ENCODE measurements at regions not wholly inside any gene's neighbourhood (a gene's known extent, or its start where the extent isn't known, plus 50 kb on each side); places are given as distances from the start of the nearest gene placed in this dataset.

- Histone ChIP-seq H3K4me1 (ENCODE audit: control insufficient read depth, low read length) (peaks cover 16% of the 10 kb centered on the region), H3K4me3 (ENCODE audit: low read length) (no peak overlapping the region), H3K4me2 (ENCODE audit: low read length) (no peak overlapping the region), H3K9me2 (replicated peaks; ENCODE audit: control insufficient read depth, low read length) (no peaks in the 10 kb centered on the region), H3K9me3 (ENCODE audit: control insufficient read depth, insufficient read depth, low read length) (no peaks in the 10 kb centered on the region), H3K79me2 (ENCODE audit: control insufficient read depth, low read length) (no peaks in the 10 kb centered on the region), H3K36me3 (ENCODE audit: control insufficient read depth, low read length) (no peaks in the 10 kb centered on the region), H3F3A (ENCODE audit: control insufficient read depth, insufficient read depth) (no peaks in the 10 kb centered on the region), H3K27me3 (ENCODE audit: control insufficient read depth, low read length) (no peaks in the 10 kb centered on the region), H4K20me1 (ENCODE audit: control insufficient read depth, insufficient read depth, low read depth, low read length) (no peaks in the 10 kb centered on the region), H3K27ac (ENCODE audit: low read depth, low read length) (no peak overlapping the region)
- TF ChIP-seq CTCF (IDR thresholded peaks at IDR 0.05; ENCODE audit: low read depth, low read length, poor library complexity, severe bottlenecking) = no peak
- no peak for TF ChIP-seq EZH2phosphoT487 (IDR thresholded peaks at IDR 0.05; ENCODE audit: borderline replicate concordance, low read length)
These were observed 1261.0 kb upstream of the ATXN8OS start for GRCh38 chr13:68846663-68847062.

- Histone ChIP-seq H4K20me1 (ENCODE audit: control insufficient read depth, insufficient read depth, low read depth, low read length) (no peaks in the 10 kb centered on the region), H3K9me3 (ENCODE audit: control insufficient read depth, insufficient read depth, low read length) (no peaks in the 10 kb centered on the region), H3K4me1 (ENCODE audit: control insufficient read depth, low read length) (no peaks in the 10 kb centered on the region), H3K4me2 (ENCODE audit: low read length) (no peak overlapping the region), H3K4me3 (ENCODE audit: low read length) (no peak overlapping the region), H3K36me3 (ENCODE audit: control insufficient read depth, low read length) (no peaks in the 10 kb centered on the region), H3K27ac (ENCODE audit: low read depth, low read length) (no peak overlapping the region), H3K79me2 (ENCODE audit: control insufficient read depth, low read length) (no peaks in the 10 kb centered on the region), H3K9me2 (replicated peaks; ENCODE audit: control insufficient read depth, low read length) (no peaks in the 10 kb centered on the region), H3K27me3 (ENCODE audit: control insufficient read depth, low read length) (no peaks in the 10 kb centered on the region), H3F3A (ENCODE audit: control insufficient read depth, insufficient read depth) (no peaks in the 10 kb centered on the region)
- TF ChIP-seq EZH2phosphoT487 (IDR thresholded peaks at IDR 0.05; ENCODE audit: borderline replicate concordance, low read length) (no peak), CTCF (IDR thresholded peaks at IDR 0.05; ENCODE audit: low read depth, low read length, poor library complexity, severe bottlenecking) (no peak)
These were observed 1273.3 kb upstream of the ATXN8OS start for GRCh38 chr13:68834375-68834774.

- Histone ChIP-seq H3K36me3 (ENCODE audit: control insufficient read depth, low read length) (no peaks in the 10 kb centered on the region), H4K20me1 (ENCODE audit: control insufficient read depth, insufficient read depth, low read depth, low read length) (no peaks in the 10 kb centered on the region), H3K4me2 (ENCODE audit: low read length) (no peak overlapping the region), H3K27ac (ENCODE audit: low read depth, low read length) (no peak overlapping the region), H3K4me3 (ENCODE audit: low read length) (no peak overlapping the region), H3K9me3 (ENCODE audit: control insufficient read depth, insufficient read depth, low read length) (no peaks in the 10 kb centered on the region), H3K79me2 (ENCODE audit: control insufficient read depth, low read length) (no peaks in the 10 kb centered on the region), H3K9me2 (replicated peaks; ENCODE audit: control insufficient read depth, low read length) (no peaks in the 10 kb centered on the region), H3K4me1 (ENCODE audit: control insufficient read depth, low read length) (no peaks in the 10 kb centered on the region), H3F3A (ENCODE audit: control insufficient read depth, insufficient read depth) (no peaks in the 10 kb centered on the region), H3K27me3 (ENCODE audit: control insufficient read depth, low read length) (no peaks in the 10 kb centered on the region)
- no peak for TF ChIP-seq EZH2phosphoT487 (IDR thresholded peaks at IDR 0.05; ENCODE audit: borderline replicate concordance, low read length)
- TF ChIP-seq CTCF (IDR thresholded peaks at IDR 0.05; ENCODE audit: low read depth, low read length, poor library complexity, severe bottlenecking) = no peak
These were observed 1290.9 kb upstream of the ATXN8OS start for GRCh38 chr13:68816715-68817114.

Data from DOHH2 (cell line).